HEK293 (cell line): ENCODE measurements at regions not wholly inside any gene's neighbourhood (a gene's known extent, or its start where the extent isn't known, plus 50 kb on each side); places are given as distances from the start of the nearest gene placed in this dataset.

Experiments used
- CTCF ChIA-PET: fragments of 350-600 bp; formaldehyde crosslinking; extraction: SDS; loops from one replicate; lab custom pipeline; 2021; ENCODE audit warnings: antibody characterized with exemption; lab: Yijun Ruan, JAX
- POLR2A ChIA-PET: fragments of 300-600 bp; formaldehyde crosslinking; extraction: SDS; loops from one replicate; lab custom pipeline; 2020; ENCODE audit warnings: antibody characterized with exemption, inconsistent platforms; lab: Yijun Ruan, JAX
- H3K27ac ChIP-seq: fragments of 200-500 bp; sonication (Bioruptor generic); 2 replicates; pipeline ENCODE4 v1.5.1; 2014; ENCODE audit warnings: low read depth, low read length, control low read depth, inconsistent platforms; ENCODE audit errors: extremely low read depth
- H3K36me3 ChIP-seq, 2 experiments: fragments of 200-500 bp in 1 of 2; sonication (Bioruptor generic) in 1 of 2; 1 replicate in 1 of 2; 2 replicates in 1 of 2; pipeline ENCODE4 v1.5.1; 2014 to 2017; ENCODE audit warnings: inconsistent platforms in 2 of 2, low read length in 2 of 2; ENCODE audit not compliant: control insufficient read depth in 2 of 2, insufficient read depth in 1 of 2
- H3K4me1 ChIP-seq: fragments of 200-500 bp; sonication (Bioruptor generic); 2 replicates; pipeline ENCODE4 v1.5.1; 2014; ENCODE audit warnings: mild to moderate bottlenecking, low read length, inconsistent platforms; ENCODE audit not compliant: control insufficient read depth, insufficient read depth
- H3K4me3 ChIP-seq: 2 replicates; pipeline ENCODE4 v1.5.1; 2011; ENCODE audit warnings: low read depth, mild to moderate bottlenecking, control low read depth, low read length, moderate library complexity
- H3K9me3 ChIP-seq: fragments of 200-500 bp; sonication (Bioruptor generic); 2 replicates; pipeline ENCODE4 v1.5.1; 2014; ENCODE audit warnings: low read depth, low read length, inconsistent platforms; ENCODE audit not compliant: control insufficient read depth, insufficient read depth
- KLF17 ChIP-seq: fragments of 450-650 bp; formaldehyde crosslinking; IDR thresholded peaks from 2 replicates; pipeline ENCODE4 v1.5.1; 2016; ENCODE audit warnings: missing biosample characterization, missing genetic modification characterization
- TRIM28 ChIP-seq: IDR thresholded peaks from 2 replicates; pipeline ENCODE4 v1.6.1; 2011; ENCODE audit warnings: low read length, control low read depth, borderline replicate concordance
- ZBTB8A ChIP-seq: fragments of 450-650 bp; formaldehyde crosslinking; IDR thresholded peaks from 2 replicates; pipeline ENCODE4 v1.5.1; 2016; ENCODE audit warnings: missing biosample characterization, missing genetic modification characterization
- ZFP3 ChIP-seq: fragments of 450-650 bp; formaldehyde crosslinking; IDR thresholded peaks from 2 replicates; pipeline ENCODE4 v1.5.1; 2016; ENCODE audit warnings: low read depth, missing biosample characterization, missing genetic modification characterization
- ZFP69B ChIP-seq: fragments of 450-650 bp; formaldehyde crosslinking; IDR thresholded peaks from 2 replicates; pipeline ENCODE4 v1.5.1; 2016; ENCODE audit warnings: missing biosample characterization, missing genetic modification characterization
- ZNF18 ChIP-seq: fragments of 450-650 bp; formaldehyde crosslinking; IDR thresholded peaks from 2 replicates; pipeline ENCODE4 v1.5.1; 2016; ENCODE audit warnings: missing biosample characterization, missing genetic modification characterization
- ZNF19 ChIP-seq: fragments of 450-650 bp; formaldehyde crosslinking; IDR thresholded peaks from 2 replicates; pipeline ENCODE4; 2016; ENCODE audit warnings: missing biosample characterization, missing genetic modification characterization, low read depth
- ZNF214 ChIP-seq: fragments of 450-650 bp; formaldehyde crosslinking; IDR thresholded peaks from 2 replicates; pipeline ENCODE4 v1.5.1; 2017; ENCODE audit warnings: missing biosample characterization, mild to moderate bottlenecking, missing genetic modification characterization, borderline replicate concordance
- ZNF274 ChIP-seq, 2 experiments: fragments of 200-500 bp in 1 of 2; fragments of 450-650 bp in 1 of 2; sonication (Bioruptor generic) in 1 of 2; formaldehyde crosslinking in 1 of 2; IDR thresholded peaks; 2 replicates each; pipeline versions ENCODE4 v1.5.1 to v1.6.1; 2014 to 2016; ENCODE audit warnings: borderline replicate concordance in 1 of 2, inconsistent platforms in 1 of 2, low read length in 1 of 2, missing biosample characterization in 1 of 2, missing genetic modification characterization in 1 of 2
- ZNF423 ChIP-seq: fragments of 450-650 bp; formaldehyde crosslinking; IDR thresholded peaks from 2 replicates; pipeline ENCODE4 v1.5.1; 2016; ENCODE audit warnings: missing biosample characterization, missing genetic modification characterization
- ZNF501 ChIP-seq: fragments of 450-650 bp; formaldehyde crosslinking; IDR thresholded peaks from 2 replicates; pipeline ENCODE4 v1.5.1; 2016; ENCODE audit warnings: missing biosample characterization, missing genetic modification characterization
- ZNF513 ChIP-seq: fragments of 450-650 bp; IDR thresholded peaks from 2 replicates; pipeline ENCODE4 v1.5.1; 2018; ENCODE audit warnings: missing biosample characterization, missing genetic modification characterization
- ZNF580 ChIP-seq: fragments of 450-650 bp; formaldehyde crosslinking; IDR thresholded peaks from 2 replicates; pipeline ENCODE4 v1.5.1; 2016; ENCODE audit warnings: missing biosample characterization, missing genetic modification characterization
- ZNF768 ChIP-seq: fragments of 450-650 bp; formaldehyde crosslinking; IDR thresholded peaks from 2 replicates; pipeline ENCODE4 v1.5.1; 2018; ENCODE audit warnings: missing biosample characterization, mild to moderate bottlenecking, missing genetic modification characterization
- ZSCAN30 ChIP-seq: fragments of 450-650 bp; IDR thresholded peaks from 2 replicates; pipeline ENCODE4 v1.5.1; 2018; ENCODE audit warnings: missing biosample characterization, mild to moderate bottlenecking, missing genetic modification characterization, moderate library complexity

GRCh38 chr5:3101561-3101960 lies 350.1 kb upstream of the IRX2 start:
- H3K36me3 ChIP-seq, result no peaks in the 10 kb centered on the region
- TF ChIP-seq ZFP3 (tag by site-specific recombination), result no peak
- no peak for TF ChIP-seq ZNF580 (tag by site-specific recombination)
- no peak for TF ChIP-seq ZFP69B
- TF ChIP-seq ZNF423 (tag by site-specific recombination), result no peak
- TF ChIP-seq ZNF19 (tag by site-specific recombination), result no peak
- TF ChIP-seq ZSCAN30, result no peak
- no peak for TF ChIP-seq ZBTB8A (tag by site-specific recombination)
- TF ChIP-seq TRIM28, result no peak
- no peak for TF ChIP-seq ZNF501 (tag by site-specific recombination)
- H3K4me1 ChIP-seq, result no peaks in the 10 kb centered on the region
- POLR2A ChIA-PET, result no interaction called here
- no peak overlapping the region for H3K27ac ChIP-seq
- H3K4me3 ChIP-seq, result no peak overlapping the region
- CTCF ChIA-PET, result no interaction called here
- no peaks in the 10 kb centered on the region for H3K9me3 ChIP-seq

- no peaks in the 10 kb centered on the region for H3K4me1 ChIP-seq
- ChIA-PET POLR2A (no interaction called here), CTCF (no interaction called here)
These were observed 349.6 kb upstream of the IRX2 start for GRCh38 chr5:3100921-3101551.

More at GRCh38 chr5:3100921-3101551, 349.6 kb upstream of the IRX2 start:
- H3K36me3 ChIP-seq, result no peaks in the 10 kb centered on the region
- no peaks in the 10 kb centered on the region for H3K9me3 ChIP-seq
- no peak overlapping the region for H3K4me3 ChIP-seq
- no peak for TF ChIP-seq ZNF768
- TF ChIP-seq KLF17, result no peak
- TF ChIP-seq ZNF580 (tag by site-specific recombination), result no peak
- no peak for TF ChIP-seq ZNF18 (tag by site-specific recombination)
- no peak for TF ChIP-seq ZNF214 (tag by site-specific recombination)
- no peak for TF ChIP-seq ZNF513 (tag by site-specific recombination)
- no peak for TF ChIP-seq ZNF274 (IDR thresholded peaks at IDR 0.05; ENCODE audit: low read length)
- TF ChIP-seq ZNF274 (tag by site-specific recombination; IDR thresholded peaks at IDR 0.05; ENCODE audit: borderline replicate concordance), result no peak
- H3K27ac ChIP-seq, result no peak overlapping the region
